Activated effector memory CD4-positive, alpha-beta T cell treated with anti-CD3 and anti-CD28 coated beads, Interleukin-2, amount 50 U/mL, for 16 hours (primary cell): ENCODE measurements at regions not wholly inside any gene's neighbourhood (a gene's known extent, or its start where the extent isn't known, plus 50 kb on each side); places are given as distances from the start of the nearest gene placed in this dataset.

Experiments
- DNase-seq: peaks from one replicate; pipeline ENCODE4 v3.0.0-alpha.2; 2020

DNA sequence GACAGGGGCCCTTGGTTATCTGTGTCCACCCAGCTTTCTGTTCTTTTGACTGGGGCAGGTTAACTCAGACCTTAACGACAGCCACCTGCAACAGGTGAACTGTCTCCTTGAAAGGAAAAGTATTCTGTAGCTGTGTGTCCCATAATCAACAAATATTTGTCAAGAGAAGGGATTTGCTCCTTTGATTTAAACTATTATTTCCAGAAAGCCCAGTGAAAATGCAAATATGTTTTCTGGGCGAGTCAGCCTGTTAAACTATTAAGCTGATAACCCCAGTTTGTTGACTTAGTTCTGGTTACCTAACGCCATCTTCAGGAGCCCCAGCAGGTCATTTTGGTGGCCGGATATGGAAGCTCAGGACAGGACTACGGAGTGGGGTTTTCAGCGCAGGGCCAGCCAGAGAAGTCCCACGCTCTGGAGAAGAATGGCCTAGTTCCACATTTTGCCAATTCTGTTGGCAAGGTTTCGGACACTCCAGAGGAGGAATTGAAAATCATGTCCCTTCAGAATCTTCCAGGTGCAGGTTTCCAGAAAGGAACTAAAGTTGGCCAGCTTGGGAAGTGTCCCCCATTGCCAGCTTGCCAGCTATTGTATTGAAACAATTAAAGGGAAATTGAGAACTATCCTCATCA, 54.5 kb downstream of the ADRA2A start:
- DNase-seq, result no peak

DNA sequence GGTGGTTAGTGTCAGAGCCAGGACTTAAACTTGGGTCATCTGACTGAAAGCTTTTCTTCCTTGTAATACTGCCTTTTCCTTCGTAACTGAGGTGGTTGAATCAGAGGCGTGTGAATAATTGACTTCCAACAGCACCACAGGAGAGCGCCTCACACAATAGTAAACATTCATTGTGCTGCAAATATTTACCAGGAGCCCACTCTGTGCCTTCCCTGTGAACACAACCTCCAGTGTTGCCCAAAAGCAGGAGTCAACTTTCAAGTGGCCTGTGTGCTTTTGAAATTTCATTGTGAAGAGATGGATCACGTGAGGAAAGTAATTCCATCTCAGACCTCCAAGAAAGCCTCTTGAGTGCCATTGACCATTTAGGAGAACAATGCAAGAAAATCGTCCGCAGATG, 60.2 kb downstream of the ADRA2A start:
- no peak for DNase-seq

DNA sequence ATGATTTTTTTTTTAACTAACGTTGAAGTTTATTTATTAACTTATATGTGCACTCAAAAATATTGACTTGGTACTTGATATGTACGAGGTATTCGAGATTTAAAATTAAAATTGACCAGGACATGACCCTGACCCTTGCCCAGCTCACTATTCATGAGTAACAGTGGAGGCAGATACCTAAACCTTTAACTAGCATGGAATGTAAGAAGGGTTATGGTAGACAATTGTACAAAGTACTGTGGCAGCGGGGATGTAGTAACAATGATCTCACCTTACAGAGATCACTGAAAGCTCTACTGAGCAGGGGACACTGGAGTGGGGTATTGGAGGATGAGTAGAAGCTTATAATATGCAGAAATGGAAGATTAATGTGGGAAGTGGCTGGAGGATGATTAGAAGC, 60.8 kb downstream of the ADRA2A start:
- DNase-seq, result no peak

DNA sequence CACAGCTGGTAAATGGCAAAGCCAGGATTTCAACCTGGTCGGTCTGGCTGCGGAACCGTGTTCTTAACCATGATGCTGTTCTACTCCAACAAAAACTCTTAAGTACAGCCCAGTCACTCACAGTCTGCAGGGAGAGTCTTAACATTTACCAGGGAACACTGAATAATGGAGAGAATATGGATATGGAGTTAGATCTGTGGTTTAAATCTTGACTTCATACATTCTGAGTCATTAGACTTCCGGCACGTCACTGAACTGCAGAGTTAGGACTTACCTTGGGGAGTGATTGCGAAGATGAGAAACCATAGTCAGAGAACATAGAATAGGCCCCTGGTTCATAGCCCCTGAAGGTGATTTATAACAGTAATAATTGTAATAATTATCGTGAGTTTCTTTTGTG, 61.7 kb downstream of the ADRA2A start:
- no peak for DNase-seq

- no peak for DNase-seq
Measured at GRCh38 chr10:111139567-111139966, 62.7 kb downstream of the ADRA2A start.

GRCh38 chr10:111142092-111142768, 65.4 kb downstream of the ADRA2A start:
- no peak for DNase-seq

GRCh38 chr10:111146025-111146640, 69.3 kb downstream of the ADRA2A start:
- DNase-seq, result no peak

DNA sequence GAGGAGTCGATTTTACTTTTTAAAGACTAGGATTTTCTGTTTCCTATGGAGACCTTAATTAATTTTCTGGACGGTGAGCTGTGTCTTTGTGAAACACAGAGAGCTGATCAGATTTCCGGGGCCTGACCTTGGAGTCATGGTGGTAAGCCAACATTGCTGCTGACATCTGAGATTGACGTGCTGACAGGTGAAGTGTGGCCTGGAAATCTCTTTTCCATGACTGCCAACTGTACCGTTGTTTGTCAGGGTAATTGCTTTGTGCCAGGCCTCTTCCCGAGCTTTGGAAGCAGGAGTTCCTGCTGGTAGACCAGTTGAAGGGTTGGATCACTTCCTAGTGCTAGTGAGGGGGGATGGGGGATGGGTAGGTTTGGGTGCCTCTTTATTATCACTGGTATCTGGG, 71.2 kb downstream of the ADRA2A start:
- no peak for DNase-seq

GRCh38 chr10:111148440-111148839, 71.6 kb downstream of the ADRA2A start:
- DNase-seq, result no peak

GRCh38 chr10:111150691-111151090, 73.9 kb downstream of the ADRA2A start:
- no peak for DNase-seq

GRCh38 chr10:111151595-111152307, 74.9 kb downstream of the ADRA2A start:
- no peak for DNase-seq

- no peak for DNase-seq
Measured at GRCh38 chr10:111156754-111157153, 79.9 kb downstream of the ADRA2A start.

DNA sequence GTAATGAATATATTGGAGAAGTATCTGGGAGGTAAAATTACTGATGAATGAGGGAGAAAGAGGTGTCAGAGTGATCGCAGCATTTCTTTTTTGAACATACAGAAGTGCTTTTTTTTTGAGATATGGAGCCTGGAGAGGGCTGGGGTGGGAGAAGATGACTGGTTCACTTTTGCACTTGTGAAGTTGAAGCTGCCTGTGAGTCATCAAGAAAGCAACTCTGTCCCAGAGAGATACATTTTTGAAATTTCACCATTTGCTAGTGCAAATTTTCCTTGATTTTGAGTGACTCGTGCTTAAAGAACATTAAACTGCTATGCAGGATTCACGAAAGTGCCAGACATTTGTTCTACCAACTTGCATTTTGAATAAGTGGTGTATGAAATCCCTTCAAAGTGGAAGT, 81.8 kb downstream of the ADRA2A start:
- no peak for DNase-seq

DNA sequence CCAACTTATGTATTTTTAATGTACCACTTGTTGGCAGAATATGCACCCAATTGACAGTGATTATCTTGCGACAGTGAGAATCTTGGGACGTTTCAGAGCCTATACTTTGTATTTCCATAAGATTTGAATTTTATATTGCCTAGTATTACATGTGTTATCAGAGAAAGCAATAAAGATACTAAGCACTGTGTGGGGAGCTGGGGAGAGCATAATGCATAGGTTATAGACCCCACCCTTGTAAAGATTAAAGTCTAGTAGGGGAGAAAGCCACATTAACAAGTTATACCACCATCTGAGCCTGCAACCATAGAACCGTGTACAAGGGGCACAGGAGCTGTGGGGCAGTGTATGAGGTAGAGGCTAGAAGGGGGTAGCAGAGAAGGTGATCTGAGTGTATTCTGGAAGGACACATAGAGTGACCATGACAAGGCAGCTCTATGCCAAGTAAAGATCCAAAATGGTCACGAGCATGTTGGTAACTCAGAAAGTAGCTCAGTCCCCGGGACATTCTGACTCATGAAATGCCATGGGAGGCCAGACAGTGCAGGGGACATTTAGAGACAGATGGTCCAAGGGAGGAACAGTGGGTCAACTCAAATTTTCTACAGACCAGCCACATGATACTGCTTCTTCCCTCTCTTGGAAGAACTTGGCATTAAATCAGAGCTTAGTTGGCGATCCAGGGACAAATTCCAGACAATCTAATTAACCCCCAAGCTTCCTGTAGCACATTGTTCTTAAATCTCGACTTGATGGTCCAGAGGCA, 84.5 kb downstream of the ADRA2A start:
- no peak for DNase-seq

DNA sequence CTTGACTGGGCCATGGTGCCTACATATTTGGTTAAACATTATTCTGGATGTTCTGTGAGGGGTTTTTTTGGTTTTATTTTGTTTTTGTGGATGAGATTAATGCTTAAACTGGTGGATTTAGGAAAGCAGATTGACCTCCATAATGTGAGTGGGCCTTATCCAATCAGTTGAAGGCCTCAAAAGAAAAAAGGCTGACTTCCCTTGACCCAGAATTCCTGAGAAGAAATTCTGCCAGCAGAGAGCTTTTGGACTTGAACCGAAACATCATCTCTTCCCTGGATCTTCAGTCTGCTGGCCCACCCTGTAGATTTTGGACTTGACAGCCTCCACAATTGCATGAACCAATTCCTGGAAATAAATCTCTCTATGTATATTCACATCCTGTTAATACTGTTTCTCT, 94.4 kb downstream of the ADRA2A start:
- DNase-seq, result no peak

- DNase-seq, result no peak
Measured at GRCh38 chr10:111175787-111176186, 99.0 kb downstream of the ADRA2A start.

DNA sequence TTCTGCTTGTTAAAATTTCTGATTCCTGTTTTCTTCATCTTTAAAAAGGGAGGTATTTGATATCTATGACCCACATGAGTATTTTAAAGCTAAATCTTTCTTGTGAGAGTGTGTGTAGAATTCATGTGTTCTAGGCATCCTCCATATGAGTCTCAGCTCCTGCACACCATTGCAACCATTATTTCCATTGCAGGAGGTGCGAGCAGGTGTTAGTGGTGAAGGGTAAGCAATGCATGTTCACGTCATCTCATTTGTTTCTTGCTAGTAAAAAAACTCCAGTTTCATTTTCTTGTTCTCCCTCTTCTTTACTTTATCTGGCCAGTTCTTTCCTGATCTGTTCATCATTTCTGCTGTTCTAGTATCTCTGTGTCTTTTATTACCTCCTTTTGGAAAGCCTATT, 100.5 kb downstream of the ADRA2A start:
- DNase-seq, result no peak

GRCh38 chr10:111179514-111179913, 102.7 kb downstream of the ADRA2A start:
- DNase-seq, result no peak

DNA sequence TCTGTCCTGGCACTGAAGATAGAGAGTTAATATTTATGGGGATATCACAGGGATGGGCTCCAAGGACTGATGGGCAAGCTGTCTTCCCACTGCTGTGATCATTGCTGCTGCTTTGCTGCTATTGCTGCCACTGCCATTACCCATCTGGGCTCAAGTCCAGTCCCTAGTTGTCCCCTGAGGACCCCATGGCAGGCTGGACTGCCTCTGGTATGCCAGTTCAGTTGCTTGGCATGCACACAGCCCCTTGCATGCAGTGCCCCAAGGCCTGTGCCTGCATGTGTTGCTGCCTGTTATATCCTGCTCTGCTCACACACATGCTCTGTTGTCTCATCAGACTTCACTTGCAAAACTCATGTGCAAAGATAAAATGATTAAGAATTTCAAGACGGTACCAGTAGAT, 109.5 kb downstream of the ADRA2A start:
- no peak for DNase-seq

DNA sequence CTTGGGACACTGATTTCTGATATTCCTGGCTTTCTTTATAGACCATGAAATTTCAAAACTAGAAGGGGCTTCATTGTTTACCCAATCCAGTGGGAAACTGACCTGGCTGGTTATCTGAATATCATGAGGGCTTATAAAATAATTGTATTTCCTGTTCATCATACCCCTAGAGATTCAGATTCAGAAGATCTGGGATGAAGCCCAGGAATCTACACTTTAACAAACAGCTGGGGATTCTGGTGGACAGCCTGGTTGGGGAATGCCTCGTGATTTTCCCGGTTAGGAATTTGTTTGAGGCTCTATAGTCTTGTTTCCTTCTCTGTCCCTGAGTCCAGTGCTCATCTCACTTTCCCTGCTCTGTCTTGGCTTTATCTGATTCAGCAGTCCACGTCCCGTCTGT, 110.3 kb downstream of the ADRA2A start:
- no peak for DNase-seq

DNA sequence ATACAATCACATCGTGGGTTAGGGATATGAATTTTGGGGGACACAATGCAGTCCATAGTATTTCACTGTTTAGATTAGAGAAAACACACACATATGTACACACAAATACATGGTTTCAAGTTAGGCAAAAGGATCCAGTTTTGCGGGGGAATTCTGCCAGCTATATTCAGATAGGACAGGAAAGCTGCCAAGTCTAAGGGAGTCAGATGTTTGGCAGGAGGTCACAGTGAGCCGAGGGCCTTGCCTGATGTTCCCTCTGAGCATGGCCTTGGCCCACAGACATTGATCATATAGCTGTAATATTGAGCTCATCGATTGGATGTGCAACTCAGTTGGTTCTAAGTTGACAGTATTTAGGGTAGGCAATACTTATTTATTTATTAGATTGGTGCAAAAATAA, 122.8 kb downstream of the ADRA2A start:
- no peak for DNase-seq

DNA sequence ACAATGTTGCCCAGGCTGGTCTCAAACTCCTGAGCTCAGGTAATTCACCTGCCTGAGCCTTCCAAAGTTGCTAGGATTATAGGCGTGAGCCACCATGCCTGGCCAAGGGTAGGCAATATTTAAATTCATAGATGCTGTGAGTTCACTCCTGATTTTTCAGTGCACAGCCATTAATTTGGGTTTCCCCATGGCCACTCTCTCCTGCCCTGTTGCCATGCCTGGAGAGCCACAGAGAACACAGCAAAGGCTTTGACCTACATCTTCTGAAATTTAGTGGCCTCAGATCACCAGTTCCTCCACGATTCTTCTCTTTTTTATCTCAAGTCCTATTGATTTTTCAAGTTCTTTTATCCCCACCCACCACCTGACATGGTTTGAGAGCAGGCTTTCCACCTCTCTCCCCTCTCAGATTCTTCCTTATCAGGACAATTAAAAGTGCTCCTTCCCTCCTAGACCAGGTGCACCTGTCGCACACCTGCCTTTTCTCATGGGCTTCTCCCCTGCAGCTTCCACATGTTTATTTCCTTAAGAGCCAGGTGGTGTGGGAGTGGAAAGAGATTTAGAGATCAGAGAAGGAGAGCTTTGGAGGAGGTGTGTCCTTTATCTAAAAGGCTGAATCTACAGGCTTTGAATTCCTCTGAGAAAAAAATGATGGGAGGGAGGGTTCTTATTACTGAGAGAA, 123.8 kb downstream of the ADRA2A start:
- DNase-seq, result no peak

DNA sequence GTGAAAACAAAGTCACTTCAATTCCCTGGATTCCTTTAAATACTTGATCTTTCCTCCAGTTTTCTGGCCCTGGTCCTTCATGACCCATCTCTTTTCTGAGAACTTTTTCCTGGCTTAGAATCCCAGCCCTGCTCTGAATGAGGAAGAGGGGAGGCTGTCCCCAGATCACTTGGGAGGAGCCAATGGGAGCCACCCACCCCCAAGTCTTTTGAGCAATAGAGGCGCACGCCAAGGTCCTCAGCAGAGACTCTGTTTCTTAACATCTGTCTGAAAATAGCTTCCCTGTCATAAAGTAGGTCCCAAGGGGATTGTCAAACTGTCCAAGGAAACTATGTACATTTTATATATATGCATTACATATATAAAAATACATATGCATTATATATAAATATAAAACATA, 126.8 kb downstream of the ADRA2A start:
- DNase-seq, result no peak
